HG03066 (cell line): ENCODE measurements at regions not wholly inside any gene's neighbourhood (a gene's known extent, or its start where the extent isn't known, plus 50 kb on each side); places are given as distances from the start of the nearest gene placed in this dataset.

Source experiments
- ATAC-seq: cut with Tn5 transposase; IDR thresholded peaks from one replicate; pipeline ENCODE4 v1.9.1; 2021; ENCODE audit warnings: low read depth; ENCODE audit not compliant: unreplicated experiment

- no peak for ATAC-seq
These were observed 127.8 kb downstream of the COPS8 start for GRCh38 chr2:237213315-237214022.

DNA sequence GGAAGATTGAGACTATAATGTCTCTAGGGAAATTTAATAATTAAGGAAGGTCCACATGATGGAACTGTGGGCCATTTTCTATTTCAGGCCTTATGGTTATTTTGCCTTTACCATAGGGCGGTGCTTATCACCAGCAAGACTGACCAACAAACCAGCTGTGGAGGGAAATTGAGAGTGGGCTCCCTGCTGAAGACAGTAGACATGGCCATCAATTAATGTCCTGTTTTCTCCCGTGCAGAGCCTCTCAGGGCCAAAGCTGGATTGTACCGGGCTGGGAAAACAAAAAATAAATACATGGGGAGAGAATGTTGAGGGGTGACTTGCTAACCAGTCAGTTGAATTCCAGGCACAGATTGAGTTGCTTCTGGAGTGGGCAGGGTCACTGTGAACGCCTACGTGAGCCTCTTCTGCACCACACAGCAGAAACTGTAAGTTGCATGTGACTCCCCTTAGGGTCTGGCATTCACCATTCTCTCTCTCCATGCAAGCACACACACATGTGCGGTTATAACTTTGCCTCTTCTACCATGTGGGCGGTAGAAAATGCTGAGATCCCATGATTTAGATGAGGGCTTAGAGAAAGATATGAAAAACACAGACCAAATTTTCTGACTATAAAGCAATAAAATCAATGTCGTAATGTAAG, 128.5 kb downstream of the COPS8 start:
- ATAC-seq: no peak

DNA sequence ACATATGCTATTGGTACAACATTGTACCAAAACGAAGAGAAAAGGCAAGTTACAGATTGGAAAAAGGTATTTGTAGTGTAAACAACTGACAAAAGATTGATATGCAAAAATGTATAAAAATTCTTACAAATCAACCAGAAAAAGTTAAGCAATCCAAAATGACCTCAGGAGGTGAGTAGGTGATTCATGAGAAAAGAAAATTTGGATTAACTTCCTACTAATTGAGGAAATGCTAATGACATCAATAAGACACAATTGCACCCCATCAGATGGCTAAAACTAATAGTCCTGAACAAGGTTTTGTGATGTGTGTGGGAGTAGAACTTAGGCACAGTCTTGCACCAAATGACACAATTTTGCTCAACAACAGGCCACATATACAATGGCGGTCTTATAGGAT, 129.3 kb downstream of the COPS8 start:
- no peak for ATAC-seq

DNA sequence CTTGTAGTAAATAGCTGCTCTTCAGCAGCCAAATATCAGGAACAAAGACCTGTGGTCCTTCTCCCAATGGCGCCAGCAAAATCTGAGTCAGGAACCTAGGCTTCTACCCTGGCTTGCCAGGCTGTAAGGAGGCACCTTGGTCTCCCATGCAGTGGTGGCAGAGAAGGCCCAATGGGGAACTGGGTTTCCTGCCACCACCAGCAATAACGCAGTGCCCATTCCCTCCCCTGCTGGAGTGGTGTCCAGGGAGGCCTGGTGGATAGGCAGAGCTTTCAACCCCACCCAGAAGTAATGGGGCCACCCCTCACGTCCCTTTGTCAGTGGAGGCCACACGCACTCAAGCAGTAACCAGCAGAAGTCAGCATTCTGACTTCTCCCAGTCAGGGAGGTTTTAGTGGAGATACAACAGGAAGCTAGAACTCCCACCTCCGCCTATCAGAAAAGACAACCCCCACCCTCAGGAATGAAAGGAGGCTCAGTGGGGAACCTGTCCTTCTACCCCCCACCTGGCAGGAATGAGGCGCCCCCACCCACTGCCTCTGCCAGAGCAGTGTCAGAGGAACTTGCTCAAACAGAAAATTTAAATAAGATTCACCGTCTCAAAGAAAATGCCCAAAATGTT, 132.4 kb downstream of the COPS8 start:
- ATAC-seq: no peak

GRCh38 chr2:237218756-237219155, 133.1 kb downstream of the COPS8 start:
- ATAC-seq: no peak

GRCh38 chr2:237219826-237220225, 134.1 kb downstream of the COPS8 start:
- no peak for ATAC-seq

- no peak for ATAC-seq
These were observed 135.8 kb downstream of the COPS8 start for GRCh38 chr2:237221443-237221842.

DNA sequence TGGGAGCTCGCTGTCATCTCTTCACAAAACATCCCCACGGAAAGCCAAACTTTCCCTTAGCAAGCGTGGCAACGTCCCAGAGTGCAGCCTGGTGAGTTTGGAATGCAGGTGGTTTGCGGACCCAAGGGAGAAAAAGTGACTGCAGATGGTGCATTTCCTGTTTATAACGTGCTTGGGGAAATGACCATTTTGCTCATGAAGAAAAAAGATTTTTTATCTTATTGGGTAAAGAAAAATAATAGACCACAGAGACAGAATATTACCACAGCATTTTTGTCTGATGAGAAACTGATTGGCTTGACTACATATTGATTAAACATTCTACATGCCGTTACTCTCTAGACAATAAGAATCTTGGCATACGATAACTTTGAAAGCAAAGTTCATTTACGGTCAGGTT, 136.5 kb downstream of the COPS8 start:
- ATAC-seq: no peak

- no peak for ATAC-seq
These were observed 136.9 kb downstream of the COPS8 start for GRCh38 chr2:237222601-237223041.

GRCh38 chr2:237223201-237223861, 137.6 kb downstream of the COPS8 start:
- no peak for ATAC-seq

DNA sequence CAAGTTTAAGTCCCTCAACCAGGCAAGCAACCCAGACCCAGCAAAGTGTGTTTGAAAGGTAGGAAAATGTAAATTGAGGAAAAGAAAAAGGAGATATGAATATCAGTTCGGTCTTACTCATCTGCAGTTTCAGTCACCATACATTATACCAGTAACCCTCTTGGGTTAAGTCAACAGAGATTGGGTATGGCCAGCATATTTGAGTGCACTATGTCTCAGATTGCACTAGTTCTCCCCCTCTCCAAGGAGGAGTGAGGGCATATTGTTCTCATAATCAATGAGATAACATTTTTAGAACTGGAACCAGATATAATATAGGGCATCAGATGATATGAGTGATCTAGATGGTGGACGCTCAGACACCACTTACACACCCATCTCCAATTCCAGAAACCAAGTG, 141.5 kb downstream of the COPS8 start:
- no peak for ATAC-seq

- ATAC-seq: no peak
These were observed 142.0 kb downstream of the COPS8 start for GRCh38 chr2:237227592-237228280.

GRCh38 chr2:237228281-237228625, 142.6 kb downstream of the COPS8 start:
- no peak for ATAC-seq

- ATAC-seq: no peak
These were observed 144.2 kb downstream of the COPS8 start for GRCh38 chr2:237229905-237230304.

- ATAC-seq: no peak
These were observed 144.7 kb downstream of the COPS8 start for GRCh38 chr2:237230355-237230754.

GRCh38 chr2:237231593-237231992, 145.9 kb downstream of the COPS8 start:
- ATAC-seq: no peak

GRCh38 chr2:237232166-237232565, 146.5 kb downstream of the COPS8 start:
- no peak for ATAC-seq

GRCh38 chr2:237234268-237234667, 148.6 kb downstream of the COPS8 start:
- no peak for ATAC-seq

- ATAC-seq: no peak
These were observed 149.8 kb downstream of the COPS8 start for GRCh38 chr2:237235383-237236095.

DNA sequence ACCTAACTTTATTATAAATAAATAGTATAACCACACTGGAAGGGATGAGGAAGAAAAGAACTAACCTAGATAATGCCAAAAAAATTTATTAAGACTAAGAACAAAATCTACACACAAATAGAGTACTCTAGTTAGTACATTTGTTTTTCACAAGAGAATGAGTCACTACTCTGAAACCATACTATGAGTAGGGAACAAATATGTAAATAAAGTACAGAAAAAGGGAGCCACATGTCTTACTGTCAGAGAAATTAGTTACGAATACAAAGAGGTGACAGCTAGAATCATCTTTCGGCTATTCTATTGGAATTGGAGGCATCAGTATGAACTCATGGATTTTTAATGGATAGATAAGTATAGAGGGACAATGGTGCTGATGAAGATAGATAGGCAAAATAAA, 150.5 kb downstream of the COPS8 start:
- no peak for ATAC-seq
